ENCODE measurements at regions not wholly inside any gene's neighbourhood (a gene's known extent, or its start where the extent isn't known, plus 50 kb on each side); places are given as distances from the start of the nearest gene placed in this dataset.

DNA sequence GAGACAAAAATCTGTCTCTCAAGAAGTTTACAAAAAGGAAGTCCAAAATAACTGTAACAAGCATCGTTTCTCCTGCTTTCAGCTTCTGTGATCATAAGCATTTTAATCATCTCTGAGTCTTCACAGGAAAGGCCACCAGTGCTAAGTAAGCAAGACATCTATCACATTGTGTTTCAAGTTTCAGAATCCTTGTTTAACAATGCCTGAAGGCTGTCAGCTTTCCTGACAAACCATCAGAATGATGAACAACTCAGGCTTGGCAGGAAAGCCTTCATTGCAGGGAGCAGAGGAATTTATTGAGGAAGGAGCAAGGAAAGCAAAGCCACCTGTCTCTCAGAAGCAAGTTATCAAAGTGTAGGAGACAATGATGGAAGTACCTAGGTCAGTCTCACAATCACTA, 143.5 kb upstream of the DAPK1 start:
- TF ChIP-seq, protein P1, sequence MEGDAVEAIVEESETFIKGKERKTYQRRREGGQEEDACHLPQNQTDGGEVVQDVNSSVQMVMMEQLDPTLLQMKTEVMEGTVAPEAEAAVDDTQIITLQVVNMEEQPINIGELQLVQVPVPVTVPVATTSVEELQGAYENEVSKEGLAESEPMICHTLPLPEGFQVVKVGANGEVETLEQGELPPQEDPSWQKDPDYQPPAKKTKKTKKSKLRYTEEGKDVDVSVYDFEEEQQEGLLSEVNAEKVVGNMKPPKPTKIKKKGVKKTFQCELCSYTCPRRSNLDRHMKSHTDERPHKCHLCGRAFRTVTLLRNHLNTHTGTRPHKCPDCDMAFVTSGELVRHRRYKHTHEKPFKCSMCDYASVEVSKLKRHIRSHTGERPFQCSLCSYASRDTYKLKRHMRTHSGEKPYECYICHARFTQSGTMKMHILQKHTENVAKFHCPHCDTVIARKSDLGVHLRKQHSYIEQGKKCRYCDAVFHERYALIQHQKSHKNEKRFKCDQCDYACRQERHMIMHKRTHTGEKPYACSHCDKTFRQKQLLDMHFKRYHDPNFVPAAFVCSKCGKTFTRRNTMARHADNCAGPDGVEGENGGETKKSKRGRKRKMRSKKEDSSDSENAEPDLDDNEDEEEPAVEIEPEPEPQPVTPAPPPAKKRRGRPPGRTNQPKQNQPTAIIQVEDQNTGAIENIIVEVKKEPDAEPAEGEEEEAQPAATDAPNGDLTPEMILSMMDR (IDR thresholded peaks at IDR 0.05), result no peak
- no peak for TF ChIP-seq POLR2A (IDR thresholded peaks at IDR 0.05)
